Stimulated activated CD4-positive, alpha-beta T cell treated with anti-CD3 and anti-CD28 coated beads, TNF-alpha, amount 100 ng/mL, for 48 hours (primary cell): ENCODE measurements at regions not wholly inside any gene's neighbourhood (a gene's known extent, or its start where the extent isn't known, plus 50 kb on each side); places are given as distances from the start of the nearest gene placed in this dataset.
A peak's percentile ranks its signal among the peaks of the same experiment; 100 is the strongest.
"Not testable (repeated sequence)": the region's sequence is repeated elsewhere in the genome, so short reads cannot be mapped to it uniquely, and the experiment has no call there.

Experiments used
- DNase-seq, 3 donors: peaks; one replicate each; pipeline ENCODE4 v3.0.0-alpha.2; 2020; ENCODE audit warnings: low read depth in 3 of 3

GRCh38 chr6:15166121-15166520, 79.7 kb upstream of the JARID2 start:
- DNase-seq: no peak

GRCh38 chr6:15170126-15170525, 75.7 kb upstream of the JARID2 start:
- DNase-seq: no peak

- DNase-seq: no peak
These were observed 74.8 kb upstream of the JARID2 start for GRCh38 chr6:15171026-15171425.

- no peak for DNase-seq
These were observed 69.0 kb upstream of the JARID2 start for GRCh38 chr6:15176816-15177370.

GRCh38 chr6:15183979-15184378, 61.9 kb upstream of the JARID2 start:
- DNase-seq: peak in 2 of 3 donors; percentile 4 to 27

- peak in 2 of 3 donors; percentile 4 to 32 for DNase-seq
These were observed 61.4 kb upstream of the JARID2 start for GRCh38 chr6:15184441-15184861.

- DNase-seq: not testable (repeated sequence)
These were observed 60.8 kb upstream of the JARID2 start for GRCh38 chr6:15185111-15185510.

GRCh38 chr6:15193451-15193850, 52.4 kb upstream of the JARID2 start:
- not testable (repeated sequence) for DNase-seq

GRCh38 chr6:15194453-15194852, 51.4 kb upstream of the JARID2 start:
- DNase-seq: no peak
